ENCODE measurements at regions not wholly inside any gene's neighbourhood (a gene's known extent, or its start where the extent isn't known, plus 50 kb on each side); places are given as distances from the start of the nearest gene placed in this dataset.
"Not testable (repeated sequence)": the region's sequence is repeated elsewhere in the genome, so short reads cannot be mapped to it uniquely, and the experiment has no call there.

DNA sequence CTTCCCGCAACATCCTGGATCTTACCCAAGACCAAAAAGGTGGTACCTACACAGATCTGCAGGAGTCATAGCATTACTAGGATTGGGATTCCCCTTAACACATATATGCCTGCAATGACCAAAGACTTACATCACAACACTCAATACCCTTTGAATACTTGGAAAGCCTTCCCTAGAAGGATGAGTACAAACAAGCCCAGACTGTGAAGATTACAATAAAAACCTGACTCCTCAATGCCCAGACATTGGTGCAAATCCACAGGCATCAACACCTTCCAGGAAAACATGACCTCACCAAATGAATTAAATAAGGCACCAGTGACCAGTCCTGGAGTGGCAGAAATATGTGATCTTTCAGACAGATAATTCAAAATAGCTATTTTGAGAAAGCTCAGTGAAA is 326.8 kb downstream of the TBL1XR1 start:
- no peak for DNase-seq (ENCODE audit: low read depth)

DNA sequence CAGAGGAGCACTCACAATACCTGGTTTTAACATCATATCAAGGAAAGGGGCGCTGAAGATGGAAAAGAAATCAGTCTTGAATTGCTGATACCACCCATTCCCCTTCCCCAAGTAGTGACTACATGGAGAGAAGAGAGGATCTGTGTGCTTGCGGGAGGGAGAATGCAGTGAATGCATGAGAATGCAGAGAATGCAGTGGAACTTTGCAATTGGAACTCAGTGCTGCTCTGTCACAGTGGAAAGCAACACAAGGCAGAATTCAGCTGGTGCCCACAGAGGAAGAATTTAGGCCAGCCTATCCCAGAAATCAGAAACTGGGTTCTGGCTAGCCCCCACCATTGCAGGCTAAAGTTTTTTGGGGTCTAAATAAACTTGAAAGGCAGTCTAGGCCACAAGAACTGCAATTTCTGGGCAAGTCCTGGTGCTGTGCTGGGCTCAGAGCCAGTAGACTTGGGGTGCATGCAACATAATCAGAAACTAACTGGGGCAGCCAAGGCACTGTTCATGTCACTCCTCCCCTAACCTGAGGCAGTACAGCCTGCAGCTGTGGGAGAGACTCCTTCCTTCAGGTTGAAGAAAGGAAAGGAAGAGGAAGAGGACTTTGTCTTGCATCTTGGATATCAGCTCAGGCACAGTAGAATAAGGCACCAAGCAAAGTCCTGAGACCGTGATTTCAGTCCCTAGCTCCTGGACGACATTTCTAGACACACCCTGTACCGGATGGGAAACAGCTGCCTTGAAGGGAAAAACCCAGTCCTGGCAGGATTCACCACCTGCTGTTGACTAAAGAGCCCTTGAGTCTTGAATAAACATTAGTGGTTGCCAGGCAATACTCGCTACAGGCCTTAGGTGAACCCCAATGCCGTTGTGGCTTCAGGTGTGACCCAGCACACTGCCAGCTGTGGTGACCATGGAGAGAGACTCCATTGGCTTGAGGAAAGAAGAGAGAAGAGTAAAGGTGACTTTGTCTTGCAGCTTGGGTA is 329.3 kb downstream of the TBL1XR1 start:
- peak; percentile 34 for DNase-seq (ENCODE audit: low read depth)

DNA sequence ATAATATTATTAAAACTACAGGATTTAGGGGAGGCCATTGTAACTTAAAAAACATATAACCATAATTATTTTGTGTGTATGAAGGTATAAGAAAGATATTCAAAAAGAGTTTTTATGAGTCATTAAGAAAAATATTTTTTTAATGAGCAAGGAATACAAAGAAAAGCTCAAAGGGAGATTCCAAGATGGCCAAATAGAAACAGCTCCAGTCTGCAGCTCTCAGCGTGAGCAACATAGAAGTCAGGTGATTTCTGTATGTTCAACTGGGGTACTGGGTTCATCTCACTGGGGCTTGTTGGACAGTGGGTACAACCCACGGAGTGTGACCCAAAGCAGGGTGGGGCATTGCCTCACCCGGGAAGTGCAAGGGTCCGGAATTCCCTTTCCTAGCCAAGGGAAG is 336.1 kb downstream of the TBL1XR1 start:
- no peak for DNase-seq (ENCODE audit: low read depth)

DNA sequence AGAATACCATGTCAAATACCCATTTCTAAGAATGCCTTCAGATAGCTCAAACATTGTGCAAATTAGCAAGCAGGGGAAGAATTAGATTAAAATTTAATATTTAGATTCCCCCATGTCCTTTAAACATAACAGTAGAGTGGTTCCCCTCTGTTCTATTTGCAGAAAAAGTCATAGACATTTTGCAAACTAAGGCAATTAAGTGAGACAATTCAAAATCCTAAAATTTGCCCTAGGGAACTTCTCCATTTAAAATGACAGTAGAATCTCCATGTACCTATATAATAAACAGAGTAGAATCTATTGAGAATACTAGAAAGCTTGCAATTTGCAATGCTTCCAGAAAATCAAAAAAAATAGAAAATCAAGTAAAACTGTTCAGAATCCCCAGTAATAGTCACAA is 340.6 kb downstream of the TBL1XR1 start:
- no peak for DNase-seq (ENCODE audit: low read depth)

DNA sequence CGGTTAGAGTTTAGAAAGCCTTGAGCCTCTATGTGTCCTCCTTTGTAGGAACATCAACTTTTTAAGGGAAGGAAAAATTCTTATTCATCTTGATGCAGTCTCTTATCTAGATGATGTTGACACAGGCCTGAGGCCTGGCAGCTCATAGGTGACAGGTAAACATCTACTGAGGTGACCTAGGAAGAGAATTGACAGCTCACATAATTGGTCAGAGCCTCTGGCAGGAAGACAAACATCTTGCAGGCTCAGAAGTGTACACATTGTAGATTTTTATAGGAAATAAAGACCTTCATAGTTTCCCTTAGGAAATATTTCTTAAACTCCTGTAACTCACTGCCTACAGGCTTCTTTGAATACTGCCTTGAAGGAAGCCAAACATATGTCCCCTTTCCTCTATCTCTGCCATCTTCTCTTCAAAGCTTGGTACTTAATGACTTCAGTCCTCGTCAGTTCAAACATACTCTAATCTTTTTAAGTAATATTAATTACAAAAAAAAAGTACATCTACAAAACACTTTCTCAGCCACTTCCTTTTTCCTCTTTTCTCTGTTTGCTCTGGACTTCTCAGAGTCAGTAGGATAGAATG is 341.3 kb downstream of the TBL1XR1 start:
- DNase-seq (ENCODE audit: low read depth) = no peak

DNA sequence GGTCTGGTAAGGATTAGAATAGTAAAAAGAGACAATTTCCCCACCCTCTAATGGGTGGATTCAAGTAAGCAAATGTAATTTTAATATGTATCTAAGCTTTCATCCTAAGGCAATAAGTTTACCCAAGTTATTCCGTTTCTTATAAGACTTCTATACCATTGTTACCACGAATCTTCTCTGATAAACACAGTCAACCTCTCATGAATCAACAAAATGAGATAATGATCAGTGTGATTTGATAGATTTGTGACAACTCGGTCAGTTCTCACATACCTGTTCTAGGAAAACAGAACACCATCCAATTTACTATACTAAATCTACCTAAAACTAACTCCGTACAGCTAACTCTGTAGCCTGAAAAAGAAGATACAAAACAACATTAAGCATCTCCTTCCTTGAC is 342.1 kb downstream of the TBL1XR1 start:
- DNase-seq (ENCODE audit: low read depth) = no peak

DNA sequence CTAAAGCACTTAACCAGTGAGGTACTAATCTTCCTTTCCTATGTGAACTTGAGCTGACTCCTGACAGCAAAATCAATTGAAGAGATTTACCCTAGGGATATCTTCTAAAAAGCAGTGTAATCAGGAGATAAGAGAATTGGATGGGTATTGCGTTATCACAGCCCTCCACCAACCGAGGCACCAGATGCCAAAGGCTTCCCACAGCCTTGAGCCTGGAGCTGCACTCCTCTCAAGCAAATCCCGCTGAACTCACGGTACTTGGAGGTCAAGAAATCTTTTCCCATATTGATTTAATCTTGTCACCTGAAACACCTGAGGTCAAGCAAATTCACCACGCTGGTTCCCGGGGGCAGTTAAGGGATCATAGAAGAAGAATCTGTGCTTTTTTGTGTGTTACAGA is 346.8 kb downstream of the TBL1XR1 start:
- DNase-seq (ENCODE audit: low read depth) = no peak

DNA sequence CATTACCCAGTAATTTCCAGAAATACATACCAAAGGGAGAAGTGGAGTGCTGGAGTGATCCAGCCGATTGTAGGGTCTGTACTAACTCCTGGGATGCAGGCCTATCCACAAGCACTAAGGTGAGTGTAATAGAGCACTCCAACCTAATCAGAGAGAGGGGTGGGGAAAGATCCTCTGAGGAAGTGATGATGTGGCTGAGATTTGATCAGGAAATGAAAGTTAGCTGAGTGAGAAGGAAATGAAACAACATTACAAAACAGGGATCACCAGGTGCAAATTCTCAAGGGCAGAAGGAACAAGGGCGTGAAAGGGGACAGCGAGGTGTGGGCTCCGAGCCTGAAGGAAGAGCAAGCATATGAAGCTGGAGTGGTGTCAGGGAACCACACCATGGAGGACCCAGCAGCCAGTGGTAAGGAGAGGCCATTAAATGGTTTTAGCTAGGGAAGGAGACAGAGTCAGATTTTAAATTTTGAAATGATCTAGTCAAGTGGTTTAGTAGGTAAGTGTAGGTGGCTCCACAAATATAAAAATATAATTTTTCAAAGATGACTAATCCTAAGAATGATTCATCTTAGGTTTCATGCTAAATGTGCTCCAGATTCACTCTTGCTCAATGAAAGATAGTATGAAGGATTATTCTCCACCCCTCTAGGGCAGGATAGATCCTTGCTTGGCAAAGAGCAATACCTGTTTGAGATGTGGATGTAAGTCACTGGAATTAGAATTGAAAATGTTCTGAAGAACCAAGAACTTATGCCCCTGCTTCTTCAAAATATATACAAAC is 348.7 kb downstream of the TBL1XR1 start:
- DNase-seq (ENCODE audit: low read depth) = no peak

DNA sequence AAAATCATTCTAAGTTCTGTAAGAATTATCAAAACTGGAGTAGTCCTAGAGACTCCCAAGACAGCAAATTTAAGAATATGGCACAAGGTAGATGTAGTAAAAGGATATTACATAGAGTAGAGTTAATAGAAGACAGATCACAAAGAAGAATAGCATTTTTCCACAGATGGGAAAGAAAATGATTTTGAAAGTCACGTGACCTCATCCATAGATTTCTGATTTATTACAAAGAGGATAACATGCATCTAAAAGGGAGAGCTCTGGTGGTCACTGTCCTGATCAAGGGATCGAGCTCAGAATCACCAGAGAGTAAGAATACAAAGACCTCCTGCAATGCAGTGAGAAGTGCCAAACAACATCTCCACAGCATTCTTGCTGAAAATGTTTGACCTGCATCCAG is 354.4 kb downstream of the TBL1XR1 start:
- DNase-seq (ENCODE audit: low read depth) = no peak

DNA sequence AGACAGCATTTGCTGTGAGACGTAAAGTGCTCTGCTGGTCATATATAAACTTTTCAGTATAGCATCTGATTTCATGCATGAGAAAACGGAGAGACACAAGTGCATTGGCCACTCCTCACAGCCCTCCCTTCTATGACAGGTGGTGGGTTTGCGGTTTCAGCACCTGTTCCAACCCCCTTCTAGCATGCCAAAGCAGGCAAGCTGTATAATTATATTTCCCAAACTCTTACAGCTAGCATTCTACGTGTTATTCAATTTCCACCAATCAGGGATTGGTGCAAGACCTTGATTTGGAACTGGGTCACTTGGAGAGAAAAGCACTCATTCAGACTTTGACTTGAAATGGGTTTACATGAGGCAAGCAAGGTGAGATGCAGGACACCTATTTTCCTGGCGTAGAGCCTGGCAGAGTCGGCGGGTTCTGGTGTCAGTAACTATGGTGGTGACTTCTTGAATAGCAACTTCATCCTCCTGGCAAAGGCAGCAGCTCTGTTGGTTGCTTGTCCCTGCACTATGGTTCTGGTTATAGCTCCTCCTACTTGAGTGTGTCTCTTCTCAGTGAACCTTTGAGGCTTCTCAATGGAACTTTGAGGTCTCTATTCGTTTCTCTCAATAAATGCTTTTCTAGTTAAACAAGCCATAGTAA is 356.5 kb downstream of the TBL1XR1 start:
- peak; percentile 3 for DNase-seq (ENCODE audit: low read depth)

DNA sequence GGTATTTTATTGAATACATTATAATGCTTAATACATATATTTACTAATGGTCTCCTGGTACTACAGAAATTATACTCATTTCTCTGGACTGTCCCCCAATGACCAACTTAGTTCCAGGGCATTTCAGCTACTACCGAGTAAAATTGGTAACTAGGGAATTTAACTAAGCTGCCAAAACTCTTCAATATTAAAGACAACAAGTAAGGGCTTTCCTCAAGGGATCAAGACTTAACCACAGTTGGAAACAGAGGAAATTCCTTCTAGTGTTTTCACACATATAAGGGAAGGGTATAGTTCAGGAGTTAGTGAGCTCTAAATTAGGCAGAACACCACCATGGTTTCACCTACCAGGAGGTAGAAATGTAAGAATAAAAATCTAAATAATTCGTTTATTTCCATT is 357.4 kb downstream of the TBL1XR1 start:
- no peak for DNase-seq (ENCODE audit: low read depth)

DNA sequence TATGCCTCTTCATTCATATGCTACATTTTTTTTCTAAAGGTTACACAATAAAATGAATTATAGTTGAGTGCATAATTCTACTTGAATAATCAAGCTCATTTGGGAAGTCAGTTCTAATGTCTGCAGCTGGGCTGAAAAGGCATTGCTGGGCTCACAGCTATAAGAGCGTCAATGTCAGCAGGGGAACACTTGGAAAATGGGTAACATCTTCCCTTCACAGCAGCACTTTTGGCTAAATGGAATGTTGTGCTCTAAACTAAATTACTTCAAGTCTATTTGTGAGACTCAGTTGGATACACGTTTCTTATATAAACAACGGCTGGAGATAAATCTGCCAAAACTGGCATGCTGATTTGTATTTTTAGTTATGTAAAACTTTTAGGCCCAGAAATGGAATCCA is 357.8 kb downstream of the TBL1XR1 start:
- no peak for DNase-seq (ENCODE audit: low read depth)

DNA sequence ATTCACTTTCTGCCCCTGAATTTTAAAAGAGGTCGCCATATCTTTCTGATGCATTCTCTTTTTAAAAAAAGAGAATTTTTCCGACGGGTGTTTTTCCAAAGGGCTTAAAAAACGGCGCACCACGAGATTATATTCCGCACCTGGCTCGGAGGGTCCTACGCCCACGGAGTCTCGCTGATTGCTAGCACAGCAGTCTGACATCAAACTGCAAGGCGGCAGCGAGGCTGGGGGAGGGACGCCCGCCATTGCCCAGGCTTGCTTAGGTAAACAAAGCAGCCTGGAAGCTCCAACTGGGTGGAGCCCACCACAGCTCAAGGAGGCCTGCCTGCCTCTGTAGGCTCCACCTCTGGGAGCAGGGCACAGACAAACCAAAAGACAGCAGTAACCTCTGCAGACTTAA is 370.0 kb downstream of the TBL1XR1 start:
- DNase-seq (ENCODE audit: low read depth) = not testable (repeated sequence)

DNA sequence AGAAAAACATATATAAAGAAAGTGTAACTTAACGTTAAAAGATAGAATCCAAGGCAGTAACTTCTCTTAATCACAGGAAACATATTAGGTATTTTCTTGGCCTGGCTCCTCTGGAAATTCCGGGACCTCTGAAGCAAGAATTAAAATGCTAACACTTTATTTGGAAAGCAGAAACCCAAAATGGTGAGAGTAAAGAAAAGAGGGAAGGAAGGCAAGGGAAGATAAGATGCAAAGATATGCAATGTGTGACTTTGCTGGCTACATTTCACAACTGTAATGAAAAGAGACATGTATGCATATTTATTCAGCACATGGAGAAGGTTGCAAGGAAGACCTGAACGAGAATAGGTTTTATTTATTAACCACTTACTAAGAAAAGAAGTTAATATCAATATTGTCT is 372.5 kb downstream of the TBL1XR1 start:
- DNase-seq (ENCODE audit: low read depth) = no peak

DNA sequence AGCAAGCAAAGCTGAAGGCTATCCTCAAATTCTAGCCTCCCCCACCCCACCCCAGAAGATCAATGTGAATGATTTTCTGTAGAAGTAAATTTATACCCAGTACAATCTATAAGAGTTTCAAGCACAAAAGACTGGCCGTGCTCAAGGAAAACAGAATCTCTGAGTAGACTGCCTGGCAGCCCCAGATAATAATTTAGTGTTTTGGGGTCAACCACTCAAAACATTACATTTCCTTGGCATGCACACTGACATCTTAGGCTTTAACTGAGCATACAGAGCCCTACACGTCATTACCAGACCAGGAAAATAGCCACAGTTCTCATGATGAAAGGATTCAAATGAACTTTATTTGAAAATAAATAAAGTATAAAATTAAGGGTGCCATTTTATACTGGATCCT is 376.5 kb downstream of the TBL1XR1 start:
- no peak for DNase-seq (ENCODE audit: low read depth)

DNA sequence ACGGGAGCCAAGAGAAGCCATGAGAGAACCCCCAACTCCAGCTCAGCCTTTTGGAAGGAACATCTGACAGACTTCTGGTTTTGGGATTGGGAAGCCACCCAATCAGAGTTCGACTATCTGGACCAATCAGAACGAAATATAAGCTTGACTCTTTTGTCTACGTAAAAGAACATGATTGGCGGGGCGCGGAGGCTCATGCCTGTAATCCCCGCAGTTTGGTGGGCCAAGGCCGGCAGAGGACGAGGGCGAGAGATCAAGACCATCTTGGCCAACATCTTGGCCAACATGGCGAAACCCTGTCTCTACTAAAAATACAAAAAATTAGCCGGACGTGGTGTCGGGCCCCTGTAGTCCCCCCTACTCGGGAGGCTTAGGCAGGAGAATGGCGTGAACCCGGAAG is 380.3 kb downstream of the TBL1XR1 start:
- DNase-seq (ENCODE audit: low read depth) = no peak

DNA sequence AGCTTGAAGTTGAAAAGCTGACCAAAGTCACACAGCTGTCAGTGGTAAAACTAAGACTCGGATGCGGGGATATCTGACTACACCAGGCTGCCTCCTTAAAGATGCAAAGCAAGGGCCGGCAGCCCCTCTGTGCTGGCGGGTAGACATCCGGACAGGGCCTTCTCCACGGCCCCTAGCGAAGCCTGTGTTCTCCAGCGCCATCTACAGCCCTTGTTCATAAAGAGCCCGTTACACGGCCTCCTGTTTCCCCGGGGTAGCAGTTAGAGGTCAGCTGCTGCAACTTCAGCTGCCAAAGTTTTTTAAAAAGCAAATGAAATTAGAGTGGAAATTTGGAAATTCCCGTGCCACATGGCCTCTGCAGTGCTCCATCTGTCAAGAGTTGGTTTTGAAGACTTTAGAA is 383.0 kb downstream of the TBL1XR1 start:
- peak; percentile 65 for DNase-seq (ENCODE audit: low read depth)

DNA sequence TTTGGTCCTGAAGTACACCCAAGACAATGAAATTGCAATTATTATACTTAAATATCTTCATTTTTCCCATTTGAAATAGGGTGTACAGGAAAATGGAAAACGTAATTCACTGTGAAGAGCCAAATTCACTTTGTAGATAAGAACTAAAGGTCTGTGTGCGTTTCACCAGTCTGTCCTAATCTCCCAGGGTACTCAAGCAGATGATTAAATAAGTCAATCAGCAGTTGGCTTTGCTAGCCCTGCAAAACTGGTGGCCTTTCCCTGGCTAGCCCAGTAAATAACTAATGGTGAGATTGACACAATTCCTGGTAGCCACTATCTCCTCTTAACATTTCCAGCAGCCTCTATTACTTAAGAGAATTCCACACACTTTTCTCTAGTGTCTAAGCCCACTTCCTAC is 389.3 kb downstream of the TBL1XR1 start:
- no peak for DNase-seq (ENCODE audit: low read depth)

DNA sequence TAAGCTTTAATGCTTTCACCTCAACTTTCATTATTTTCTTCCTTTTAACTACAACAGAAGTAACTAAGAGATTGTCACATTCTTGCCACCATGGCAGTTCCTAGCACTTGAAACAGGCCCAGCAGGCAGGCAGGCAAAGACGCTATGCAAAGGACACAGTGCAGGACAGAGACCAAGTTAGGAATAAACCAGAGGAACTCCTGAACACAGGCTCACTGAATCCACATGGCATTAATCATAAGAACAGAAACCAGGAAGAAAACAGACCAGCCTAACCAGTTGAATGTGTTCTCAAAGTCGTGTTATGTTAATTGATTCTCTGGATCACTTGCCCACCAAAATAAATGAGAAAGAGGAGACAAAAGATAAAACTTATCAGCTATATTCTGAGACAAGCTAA is 397.6 kb downstream of the TBL1XR1 start:
- DNase-seq (ENCODE audit: low read depth) = no peak

DNA sequence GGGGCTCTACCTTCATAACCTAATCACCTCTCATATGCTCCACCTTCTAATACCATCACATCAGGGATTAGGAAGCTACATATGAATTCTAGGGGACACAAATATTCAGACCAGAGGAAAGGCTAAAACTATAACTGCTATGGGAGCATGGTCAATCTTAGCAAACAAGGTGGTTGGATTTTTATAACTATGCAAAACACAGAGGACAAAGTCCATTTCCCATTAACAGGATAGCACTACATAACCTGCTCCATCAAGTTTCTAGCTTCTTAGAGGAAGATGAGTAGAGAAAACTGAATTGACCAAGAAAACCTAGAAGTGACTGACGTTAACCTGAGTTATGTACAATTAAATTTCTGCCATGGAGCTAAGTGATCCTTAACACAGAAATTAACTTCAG is 398.6 kb downstream of the TBL1XR1 start:
- no peak for DNase-seq (ENCODE audit: low read depth)

DNA sequence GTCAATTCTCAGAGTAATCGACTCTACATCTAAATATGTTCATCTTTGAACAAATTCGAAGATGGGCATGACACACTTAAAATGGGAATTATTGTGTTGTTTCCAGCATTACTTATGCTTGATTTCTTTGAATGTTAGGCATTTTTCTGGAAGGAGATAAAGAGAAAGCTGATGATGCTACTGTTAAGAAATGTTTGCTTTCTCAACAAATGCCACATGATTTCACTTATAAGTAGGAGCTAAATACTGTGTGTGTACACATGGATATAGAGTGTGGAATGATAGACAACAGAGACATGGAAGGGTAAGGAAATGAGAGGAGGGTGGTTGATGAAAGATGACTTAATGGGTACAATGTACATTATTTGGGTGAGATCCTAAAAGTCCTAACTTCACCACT is 400.9 kb downstream of the TBL1XR1 start:
- no peak for DNase-seq (ENCODE audit: low read depth)

DNA sequence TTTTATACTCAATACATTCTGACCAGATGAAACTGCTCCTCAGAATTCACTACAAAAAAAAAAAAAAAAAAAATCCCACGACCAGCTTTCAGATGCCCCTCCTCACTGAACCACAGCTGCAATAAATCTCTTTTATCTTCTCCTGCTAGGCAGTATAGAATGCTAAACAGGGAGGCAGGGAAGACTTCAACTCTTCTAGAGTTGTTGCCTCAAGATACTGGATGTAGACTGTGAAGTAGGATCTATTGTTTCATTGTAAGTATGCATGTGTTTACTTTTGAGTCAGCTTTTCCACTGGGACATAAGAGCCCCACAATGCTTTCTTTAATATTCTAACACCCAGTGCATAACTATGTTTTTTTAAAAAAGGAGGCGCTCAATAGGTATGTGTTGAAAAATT is 401.4 kb downstream of the TBL1XR1 start:
- DNase-seq (ENCODE audit: low read depth) = no peak

All from LHCN-M2 (cell line).